Stimulated activated naive B cell treated with anti-CD40 and anti-IgM and Interleukin-4, amounts not matched to agents 10 μg/mL and 1 μg/mL and 100 μg/mL, for 72 hours (primary cell): ENCODE measurements at regions not wholly inside any gene's neighbourhood (a gene's known extent, or its start where the extent isn't known, plus 50 kb on each side); places are given as distances from the start of the nearest gene placed in this dataset.

Experiments used
- ATAC-seq, 2 donors: fragments of 150-1000 bp; cut with Tn5 transposase; replicated peaks; 2 replicates each; pipeline ENCODE4 v1.10.0; 2021; ENCODE audit warnings: moderate library complexity in 1 of 2
- DNase-seq: peaks from one replicate; pipeline ENCODE4 v3.0.0; 2021
- H3K27ac Mint-ChIP-seq: one replicate; pipeline ENCODE4 v1.8.0; 2022; ENCODE audit warnings: mild to moderate bottlenecking, mixed read lengths
- H3K27me3 Mint-ChIP-seq, 2 donors: one replicate each; pipeline ENCODE4 v1.8.0; 2022; ENCODE audit warnings: mixed read lengths in 2 of 2
- H3K36me3 Mint-ChIP-seq, 2 donors: one replicate each; pipeline ENCODE4 v1.8.0; 2022; ENCODE audit warnings: mixed read lengths in 2 of 2, mild to moderate bottlenecking in 1 of 2
- H3K4me1 Mint-ChIP-seq, 2 donors: one replicate each; pipeline ENCODE4 v1.8.0; 2022; ENCODE audit warnings: mixed read lengths in 2 of 2, mild to moderate bottlenecking in 1 of 2
- H3K4me3 Mint-ChIP-seq, 2 donors: one replicate each; pipeline ENCODE4 v1.8.0; 2022; ENCODE audit warnings: mild to moderate bottlenecking in 2 of 2, mixed read lengths in 2 of 2, moderate library complexity in 1 of 2
- H3K9me3 Mint-ChIP-seq, 2 donors: one replicate each; pipeline ENCODE4 v1.8.0; 2022; ENCODE audit warnings: mixed read lengths in 2 of 2, mild to moderate bottlenecking in 1 of 2

DNA sequence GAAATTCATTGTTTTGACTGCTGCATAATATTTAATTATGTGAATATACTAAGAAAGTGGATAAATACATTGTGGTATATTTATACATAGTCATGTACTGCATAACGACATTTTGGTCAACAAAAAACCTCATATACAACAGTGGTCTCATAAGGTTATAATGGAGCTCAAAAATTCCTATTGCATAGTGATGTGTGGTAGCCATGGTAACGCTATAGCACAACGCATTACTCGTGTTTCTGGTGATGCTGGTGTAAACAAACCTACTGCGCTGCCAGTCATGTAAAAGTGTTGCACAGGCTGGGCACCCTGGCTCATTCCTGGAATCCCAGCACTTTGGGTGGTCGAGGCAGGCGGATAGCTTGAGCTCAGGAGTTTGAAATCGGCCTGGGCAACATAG, 52.6 kb upstream of the NHLH2 start:
- Mint-ChIP-seq H3K4me1 (no peaks in the 10 kb centered on the region), H3K27ac (no peak overlapping the region), H3K4me3 (no peak overlapping the region), H3K9me3 (no peaks in the 10 kb centered on the region), H3K27me3 (peaks cover 0 to 4% of the 10 kb centered on the region in 2 donors), H3K36me3 (no peaks in the 10 kb centered on the region)
- no peak for ATAC-seq
- DNase-seq, result no peak

GRCh38 chr1:115898020-115898419, 57.1 kb upstream of the NHLH2 start:
- no peak for ATAC-seq
- no peak for DNase-seq
- Mint-ChIP-seq H3K27me3 (peaks cover 0 to 4% of the 10 kb centered on the region in 2 donors), H3K4me3 (no peak overlapping the region), H3K36me3 (no peaks in the 10 kb centered on the region), H3K9me3 (no peaks in the 10 kb centered on the region), H3K27ac (no peak overlapping the region), H3K4me1 (no peaks in the 10 kb centered on the region)

DNA sequence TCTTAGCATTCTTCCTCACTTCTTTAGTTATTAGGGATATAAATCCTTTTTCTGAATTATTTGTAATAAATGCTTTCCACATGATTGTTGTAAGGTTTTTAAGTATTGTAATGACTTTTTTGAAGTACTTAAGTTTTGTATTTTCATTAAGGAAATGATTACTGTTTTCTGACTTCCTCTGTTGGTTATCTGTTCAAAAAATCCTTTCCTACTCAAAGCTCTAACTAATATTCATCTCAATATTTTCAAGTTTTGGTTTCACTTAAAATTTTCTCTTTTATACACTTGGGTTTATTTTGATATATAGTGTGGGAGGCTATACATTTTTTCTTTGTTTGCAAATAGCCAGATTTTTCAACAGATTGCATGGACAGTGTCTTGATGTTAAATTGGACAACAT, 59.9 kb upstream of the NHLH2 start:
- no peaks in the 10 kb centered on the region for H3K4me1 Mint-ChIP-seq
- no peaks in the 10 kb centered on the region for H3K36me3 Mint-ChIP-seq
- no peak overlapping the region for H3K27ac Mint-ChIP-seq
- no peak overlapping the region for H3K4me3 Mint-ChIP-seq
- H3K27me3 Mint-ChIP-seq, result no peaks in the 10 kb centered on the region
- ATAC-seq (no peak), DNase-seq (no peak)
- no peaks in the 10 kb centered on the region for H3K9me3 Mint-ChIP-seq

GRCh38 chr1:115906627-115907026, 65.7 kb upstream of the NHLH2 start:
- Mint-ChIP-seq H3K4me3 (no peak overlapping the region), H3K27ac (no peak overlapping the region), H3K4me1 (no peaks in the 10 kb centered on the region), H3K27me3 (no peaks in the 10 kb centered on the region), H3K36me3 (no peaks in the 10 kb centered on the region), H3K9me3 (no peaks in the 10 kb centered on the region)
- ATAC-seq (no peak), DNase-seq (no peak)

- no peak for ATAC-seq
- Mint-ChIP-seq H3K27me3 (no peaks in the 10 kb centered on the region), H3K27ac (no peak overlapping the region), H3K4me3 (no peak overlapping the region), H3K36me3 (no peaks in the 10 kb centered on the region), H3K4me1 (no peaks in the 10 kb centered on the region), H3K9me3 (no peaks in the 10 kb centered on the region)
- DNase-seq, result no peak
Observed at GRCh38 chr1:115907092-115907491, 66.2 kb upstream of the NHLH2 start.

DNA sequence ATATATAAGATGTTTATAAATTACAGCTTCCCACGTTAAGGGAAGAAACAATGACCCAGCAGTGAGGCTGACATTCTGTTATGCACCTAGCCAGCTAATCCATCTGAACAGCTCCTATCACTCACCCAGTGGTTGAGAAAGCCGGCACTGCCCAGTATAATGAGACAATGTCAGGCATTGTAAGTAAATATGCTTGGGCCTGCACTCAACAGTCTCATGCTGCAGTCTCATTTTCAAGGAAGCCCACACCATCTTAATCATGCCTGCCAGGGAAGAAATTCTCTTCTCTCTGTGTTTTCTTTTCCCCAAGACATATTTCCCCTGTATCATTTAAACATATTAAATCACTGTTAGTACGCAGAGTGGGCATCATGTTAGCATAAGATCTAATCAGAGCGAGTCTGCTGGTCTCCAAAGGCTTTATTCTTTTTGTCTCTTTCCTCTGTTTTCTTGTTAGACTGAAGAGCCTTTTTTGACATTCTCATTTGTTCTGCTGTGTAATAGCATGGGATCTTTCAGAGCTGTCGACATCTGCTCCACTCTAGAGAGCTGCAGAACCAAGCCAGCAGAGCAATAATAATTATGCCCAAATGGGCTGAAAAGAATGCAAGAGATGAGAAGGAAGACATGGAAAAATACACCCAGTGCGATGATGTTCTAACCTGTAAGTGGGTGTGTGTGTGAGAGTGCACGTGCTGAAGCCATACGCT, 67.6 kb upstream of the SLC22A15 start:
- ATAC-seq (no peak), DNase-seq (no peak)
- H3K4me3 Mint-ChIP-seq, result no peak overlapping the region
- H3K9me3 Mint-ChIP-seq, result no peaks in the 10 kb centered on the region
- no peak overlapping the region for H3K27ac Mint-ChIP-seq
- H3K4me1 Mint-ChIP-seq, result no peaks in the 10 kb centered on the region
- no peaks in the 10 kb centered on the region for H3K36me3 Mint-ChIP-seq
- H3K27me3 Mint-ChIP-seq, result no peaks in the 10 kb centered on the region

DNA sequence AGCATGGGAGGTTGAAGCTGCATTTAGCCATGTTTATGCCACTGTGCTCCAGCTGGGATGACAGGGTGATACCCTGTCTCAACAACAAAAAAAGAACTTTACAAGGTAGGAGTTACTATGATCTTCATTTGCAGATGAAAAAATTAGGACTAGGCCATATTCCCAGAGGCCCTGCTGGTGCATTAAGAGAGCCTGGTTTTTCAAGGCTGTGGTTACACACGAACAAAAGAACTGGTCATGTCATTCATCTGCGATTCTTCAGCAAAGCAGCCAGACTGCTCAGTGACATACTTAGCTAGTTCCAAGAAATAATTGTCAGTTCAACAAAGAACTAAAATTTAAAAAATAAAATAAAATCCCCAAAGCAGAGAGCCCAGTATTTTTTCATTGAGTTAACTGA, 66.1 kb upstream of the SLC22A15 start:
- Mint-ChIP-seq H3K4me3 (no peak overlapping the region), H3K4me1 (no peaks in the 10 kb centered on the region), H3K27ac (no peak overlapping the region), H3K27me3 (no peaks in the 10 kb centered on the region), H3K36me3 (no peaks in the 10 kb centered on the region), H3K9me3 (no peaks in the 10 kb centered on the region)
- no peak for DNase-seq
- no peak for ATAC-seq

- H3K9me3 Mint-ChIP-seq, result no peaks in the 10 kb centered on the region
- no peaks in the 10 kb centered on the region for H3K36me3 Mint-ChIP-seq
- no peaks in the 10 kb centered on the region for H3K4me1 Mint-ChIP-seq
- no peak overlapping the region for H3K27ac Mint-ChIP-seq
- no peak overlapping the region for H3K4me3 Mint-ChIP-seq
- DNase-seq (no peak), ATAC-seq (no peak)
- H3K27me3 Mint-ChIP-seq, result no peaks in the 10 kb centered on the region
Observed at GRCh38 chr1:115911294-115911693, 65.0 kb upstream of the SLC22A15 start.

DNA sequence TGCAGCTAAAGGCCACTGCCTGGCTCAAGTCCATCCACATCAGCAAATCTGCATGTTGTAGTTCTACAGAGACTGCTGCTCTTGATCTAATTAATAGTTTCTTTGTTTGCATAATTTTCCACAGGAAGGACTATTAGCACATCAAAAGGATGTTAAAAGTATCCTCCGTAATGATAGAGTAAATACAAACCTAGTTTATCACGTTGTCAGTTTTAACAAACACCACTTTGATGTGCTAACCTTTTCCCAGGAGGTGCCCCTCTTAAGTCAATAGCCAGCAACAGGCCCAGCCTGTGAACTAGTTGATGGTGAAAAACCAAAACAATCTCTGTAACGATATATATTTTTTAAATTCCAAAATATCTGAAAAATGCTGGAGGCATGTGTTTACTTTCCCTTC, 64.2 kb upstream of the SLC22A15 start:
- H3K27ac Mint-ChIP-seq, result no peak overlapping the region
- no peak overlapping the region for H3K4me3 Mint-ChIP-seq
- no peak for ATAC-seq

DNA sequence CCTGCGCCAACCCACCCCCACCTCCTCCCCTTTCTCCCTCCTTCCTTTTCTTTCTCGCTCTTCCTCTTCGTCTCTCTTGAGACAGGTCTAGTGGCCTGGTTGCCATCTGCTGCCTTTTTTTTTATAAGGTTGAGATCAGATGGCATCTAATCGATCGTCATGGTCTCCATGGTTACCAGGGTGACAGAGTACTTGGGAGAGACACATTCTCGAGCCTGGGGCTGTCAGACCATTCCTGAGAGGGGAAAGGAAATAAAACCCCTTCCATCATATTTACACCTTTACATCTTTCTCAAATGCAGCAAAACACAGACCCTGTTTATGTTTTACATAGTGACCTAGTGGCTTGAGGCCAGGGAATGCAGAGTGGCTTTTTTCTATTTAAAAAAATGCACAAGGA, 53.5 kb upstream of the SLC22A15 start:
- Mint-ChIP-seq H3K27me3 (no peaks in the 10 kb centered on the region), H3K4me3 (no peak overlapping the region), H3K27ac (no peak overlapping the region), H3K36me3 (no peaks in the 10 kb centered on the region), H3K4me1 (peaks cover 11 to 32% of the 10 kb centered on the region in 2 donors), H3K9me3 (no peaks in the 10 kb centered on the region)
- ATAC-seq (no peak), DNase-seq (no peak)

More for the DNA sequence above, 64.2 kb upstream of the SLC22A15 start:
- Mint-ChIP-seq H3K36me3 (no peaks in the 10 kb centered on the region), H3K27me3 (no peaks in the 10 kb centered on the region), H3K9me3 (no peaks in the 10 kb centered on the region), H3K4me1 (no peaks in the 10 kb centered on the region)
- DNase-seq, result no peak

DNA sequence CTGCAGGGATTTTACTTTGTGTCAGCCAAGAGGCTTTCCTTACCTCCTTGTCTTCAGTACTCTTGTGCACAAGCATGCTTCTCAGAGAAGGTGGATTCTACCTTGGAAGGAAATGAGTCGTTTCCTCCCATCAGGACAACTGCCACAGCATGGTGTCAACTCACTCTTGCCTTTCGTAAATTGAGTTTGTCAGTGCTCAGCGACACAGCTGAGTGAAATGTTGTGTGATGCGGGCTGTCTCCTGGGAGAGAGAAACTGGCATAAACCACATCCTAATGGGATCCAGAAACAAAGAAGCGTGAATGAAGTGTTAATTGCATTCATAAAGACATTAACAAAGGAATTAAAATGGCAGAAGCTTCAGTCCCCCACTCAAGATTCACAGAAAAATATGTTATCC, 51.5 kb upstream of the SLC22A15 start:
- ATAC-seq (peak; percentile 36 to 72), DNase-seq (no peak)
- no peak overlapping the region for H3K27ac Mint-ChIP-seq
- no peaks in the 10 kb centered on the region for H3K36me3 Mint-ChIP-seq
- no peaks in the 10 kb centered on the region for H3K9me3 Mint-ChIP-seq
- peaks cover 11 to 32% of the 10 kb centered on the region in 2 donors for H3K4me1 Mint-ChIP-seq
- no peak overlapping the region for H3K4me3 Mint-ChIP-seq
- H3K27me3 Mint-ChIP-seq, result no peaks in the 10 kb centered on the region

- H3K9me3 Mint-ChIP-seq, result no peaks in the 10 kb centered on the region
- ATAC-seq, result no peak
- H3K36me3 Mint-ChIP-seq, result no peaks in the 10 kb centered on the region
- H3K4me3 Mint-ChIP-seq, result no peak overlapping the region
- DNase-seq, result no peak
- no peaks in the 10 kb centered on the region for H3K27me3 Mint-ChIP-seq
- H3K4me1 Mint-ChIP-seq, result peaks cover 11 to 32% of the 10 kb centered on the region in 2 donors
- no peak overlapping the region for H3K27ac Mint-ChIP-seq
Observed at GRCh38 chr1:115925467-115925866, 50.8 kb upstream of the SLC22A15 start.
